ENCODE measurements at regions not wholly inside any gene's neighbourhood (a gene's known extent, or its start where the extent isn't known, plus 50 kb on each side); places are given as distances from the start of the nearest gene placed in this dataset.

- in situ Hi-C loops (cut with HindIII; ENCODE audit: low sequenced_read_pairs): no loop called here
Observed at GRCh38 chr4:146095091-146095690, 80.3 kb upstream of the LSM6 start.

GRCh38 chr4:146088690-146089089 lies 86.8 kb upstream of the LSM6 start:
- in situ Hi-C loops (cut with HindIII; ENCODE audit: low sequenced_read_pairs): no loop called here
- TF ChIP-seq CTCF (IDR thresholded peaks at IDR 0.05; ENCODE audit: low read depth, low read length): no peak
- no peak for DNase-seq (ENCODE audit: low read depth, low spot score)
- H3K4me3 ChIP-seq (ENCODE audit: low read depth, low read length): no peak overlapping the region

More at GRCh38 chr4:146095091-146095690, 80.3 kb upstream of the LSM6 start:
- H3K4me3 ChIP-seq (ENCODE audit: low read depth, low read length): no peak overlapping the region
- TF ChIP-seq CTCF (IDR thresholded peaks at IDR 0.05; ENCODE audit: low read depth, low read length): peak; percentile 78
- peak; percentile 68 for DNase-seq (ENCODE audit: low read depth, low spot score)

- no peak for TF ChIP-seq CTCF (IDR thresholded peaks at IDR 0.05; ENCODE audit: low read depth, low read length)
- no peak for DNase-seq (ENCODE audit: low read depth, low spot score)
- H3K4me3 ChIP-seq (ENCODE audit: low read depth, low read length): no peak overlapping the region
- in situ Hi-C loops (cut with HindIII; ENCODE audit: low sequenced_read_pairs): no loop called here
Observed at GRCh38 chr4:146087856-146088255, 87.7 kb upstream of the LSM6 start.

- TF ChIP-seq CTCF (IDR thresholded peaks at IDR 0.05; ENCODE audit: low read depth, low read length): no peak
- no peak overlapping the region for H3K4me3 ChIP-seq (ENCODE audit: low read depth, low read length)
- no peak for DNase-seq (ENCODE audit: low read depth, low spot score)
- in situ Hi-C loops (cut with HindIII; ENCODE audit: low sequenced_read_pairs): no loop called here
Observed at GRCh38 chr4:146076081-146076480, 99.4 kb upstream of the LSM6 start.

GRCh38 chr4:146073517-146073916 lies 102.0 kb upstream of the LSM6 start:
- no peak overlapping the region for H3K4me3 ChIP-seq (ENCODE audit: low read depth, low read length)
- DNase-seq (ENCODE audit: low read depth, low spot score): no peak
- no peak for TF ChIP-seq CTCF (IDR thresholded peaks at IDR 0.05; ENCODE audit: low read depth, low read length)
- in situ Hi-C loops (cut with HindIII; ENCODE audit: low sequenced_read_pairs): no loop called here

- in situ Hi-C loops (cut with HindIII; ENCODE audit: low sequenced_read_pairs): no loop called here
- no peak for TF ChIP-seq CTCF (IDR thresholded peaks at IDR 0.05; ENCODE audit: low read depth, low read length)
- no peak for DNase-seq (ENCODE audit: low read depth, low spot score)
- no peak overlapping the region for H3K4me3 ChIP-seq (ENCODE audit: low read depth, low read length)
Observed at GRCh38 chr4:146072376-146072775, 103.1 kb upstream of the LSM6 start.

Data from astrocyte of the spinal cord (primary cell).